ENCODE measurements at regions not wholly inside any gene's neighbourhood (a gene's known extent, or its start where the extent isn't known, plus 50 kb on each side); places are given as distances from the start of the nearest gene placed in this dataset.

- TF ChIP-seq FOXA2 (IDR thresholded peaks at IDR 0.05), result no peak
- TF ChIP-seq EGR1 (IDR thresholded peaks at IDR 0.05; ENCODE audit: low read depth in 2 of 2), result no peak
- TF ChIP-seq MAX (IDR thresholded peaks at IDR 0.05), result no peak
- TF ChIP-seq FOXA1 (IDR thresholded peaks at IDR 0.05), result no peak
- TF ChIP-seq HNF4G (IDR thresholded peaks at IDR 0.05), result no peak
- TF ChIP-seq HNF4A (conservative IDR thresholded peaks at IDR 0.05), result no peak
- Histone ChIP-seq H3K36me3 (ENCODE audit: control insufficient read depth in 4 of 4, insufficient read depth in 3 of 4, low read depth in 1 of 4, low read length in 3 of 4) (no peaks in the 10 kb centered on the region), H3K4me1 (ENCODE audit: control insufficient read depth in 4 of 4, insufficient read depth in 4 of 4, low read length in 3 of 4) (no peaks in the 10 kb centered on the region), H3K9ac (ENCODE audit: low read depth in 1 of 2, low read length in 2 of 2) (no peak overlapping the region), H3K27ac (ENCODE audit: low read depth in 1 of 2, low read length in 2 of 2) (no peak overlapping the region), H3K9me3 (ENCODE audit: control insufficient read depth in 4 of 4, low read length in 3 of 4) (no peaks in the 10 kb centered on the region), H3K27me3 (ENCODE audit: control insufficient read depth in 4 of 4, insufficient read depth in 4 of 4, low read length in 3 of 4) (peaks cover 0 to 2% (median 0%) of the 10 kb centered on the region in 4 donors), H3K4me3 (ENCODE audit: low read depth in 1 of 3, low read length in 3 of 3) (no peak overlapping the region)
- no peak for DNase-seq (ENCODE audit: low spot score)
- 90% methylated on average over 2 of the region's 2 CpGs for WGBS
Measured at GRCh38 chr11:80603472-80603871, 1162.6 kb upstream of the TENM4 start.

- DNase-seq (ENCODE audit: low spot score), result no peak
- Histone ChIP-seq H3K9ac (ENCODE audit: low read depth in 1 of 2, low read length in 2 of 2) (no peak overlapping the region), H3K4me3 (ENCODE audit: low read depth in 1 of 3, low read length in 3 of 3) (no peak overlapping the region), H3K9me3 (ENCODE audit: control insufficient read depth in 4 of 4, low read length in 3 of 4) (no peaks in the 10 kb centered on the region), H3K27ac (ENCODE audit: low read depth in 1 of 2, low read length in 2 of 2) (no peak overlapping the region), H3K27me3 (ENCODE audit: control insufficient read depth in 4 of 4, insufficient read depth in 4 of 4, low read length in 3 of 4) (no peaks in the 10 kb centered on the region), H3K36me3 (ENCODE audit: control insufficient read depth in 4 of 4, insufficient read depth in 3 of 4, low read depth in 1 of 4, low read length in 3 of 4) (no peaks in the 10 kb centered on the region), H3K4me1 (ENCODE audit: control insufficient read depth in 4 of 4, insufficient read depth in 4 of 4, low read length in 3 of 4) (no peaks in the 10 kb centered on the region)
- TF ChIP-seq TAF1 (conservative IDR thresholded peaks at IDR 0.05), result no peak
- TF ChIP-seq EGR1 (IDR thresholded peaks at IDR 0.05; ENCODE audit: low read depth in 2 of 2), result no peak
- TF ChIP-seq FOXA2 (IDR thresholded peaks at IDR 0.05), result no peak
- no peak for TF ChIP-seq ATF3 (IDR thresholded peaks at IDR 0.05)
- TF ChIP-seq REST (IDR thresholded peaks at IDR 0.05), result no peak
- TF ChIP-seq RAD21 (IDR thresholded peaks at IDR 0.05), result no peak
- no peak for TF ChIP-seq HNF4A (conservative IDR thresholded peaks at IDR 0.05)
- no peak for TF ChIP-seq SP1 (IDR thresholded peaks at IDR 0.05)
- TF ChIP-seq HNF4G (IDR thresholded peaks at IDR 0.05), result no peak
- no peak for TF ChIP-seq MAX (IDR thresholded peaks at IDR 0.05)
- TF ChIP-seq YY1 (IDR thresholded peaks at IDR 0.05), result no peak
- no peak for TF ChIP-seq FOXA1 (IDR thresholded peaks at IDR 0.05)
- TF ChIP-seq RXRA (IDR thresholded peaks at IDR 0.05), result no peak
- TF ChIP-seq ZBTB33 (IDR thresholded peaks at IDR 0.05), result no peak
- no peak for TF ChIP-seq CTCF (IDR thresholded peaks at IDR 0.05; ENCODE audit: low read depth, low read length, missing input control)
- no peak for TF ChIP-seq GABPA (IDR thresholded peaks at IDR 0.05 in 1 of 2, conservative IDR thresholded peaks at IDR 0.05 in 1 of 2)
- no peak for TF ChIP-seq NR2F2 (IDR thresholded peaks at IDR 0.05)
- 85% methylated on average over 6 of the region's 6 CpGs for WGBS
Measured at GRCh38 chr11:80598905-80599304, 1158.1 kb upstream of the TENM4 start.

All from liver (tissue), 8 donors.